NCI-H2227 treated with DMSO at 0.1 percent for 48 hours (cell line): ENCODE measurements at regions not wholly inside any gene's neighbourhood (a gene's known extent, or its start where the extent isn't known, plus 50 kb on each side); places are given as distances from the start of the nearest gene placed in this dataset.
"Not testable (repeated sequence)": the region's sequence is repeated elsewhere in the genome, so short reads cannot be mapped to it uniquely, and the experiment has no call there.

Source experiments
- DNase-seq: peaks from one replicate; lab custom pipeline; 2025; lab: John Stamatoyannopoulos, UW

DNA sequence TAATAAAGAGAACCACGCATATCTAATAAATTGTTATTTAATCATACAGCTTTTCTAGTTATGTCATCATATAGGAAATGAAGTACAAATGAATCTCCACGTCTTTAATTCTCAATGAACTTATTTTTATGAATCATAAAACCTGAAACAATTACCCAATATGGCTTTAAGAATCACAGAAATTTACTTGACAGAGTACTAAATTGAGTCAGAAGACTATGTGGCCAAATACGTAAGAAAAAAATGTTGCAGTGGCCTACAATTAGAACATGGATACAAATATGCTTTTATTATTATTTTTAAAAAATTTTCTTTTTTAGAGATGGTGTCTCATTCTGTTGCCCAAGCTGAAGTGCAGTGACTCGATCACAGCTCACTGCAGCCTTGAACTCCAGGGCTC lies 584.7 kb upstream of the SLC35B3 start:
- DNase-seq = no peak

DNA sequence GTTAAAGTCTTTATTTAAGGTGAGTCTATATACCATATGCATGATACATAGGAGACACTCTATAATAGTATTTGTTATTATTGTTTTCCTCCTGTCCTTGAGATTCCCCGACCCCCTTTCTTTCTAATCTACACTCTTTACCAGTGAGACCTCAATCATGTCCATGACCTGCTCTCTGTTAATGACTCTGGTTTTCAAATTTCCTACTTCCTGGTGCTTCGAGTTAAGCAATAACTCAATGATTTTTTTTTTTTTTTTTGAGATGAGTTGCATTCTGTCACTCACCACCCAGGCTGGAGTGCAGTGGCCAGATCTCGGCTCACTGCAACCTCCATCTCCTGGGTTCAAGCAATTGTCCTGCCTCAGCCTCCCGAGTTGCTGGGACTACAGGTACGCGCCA lies 574.6 kb upstream of the SLC35B3 start:
- no peak for DNase-seq

DNA sequence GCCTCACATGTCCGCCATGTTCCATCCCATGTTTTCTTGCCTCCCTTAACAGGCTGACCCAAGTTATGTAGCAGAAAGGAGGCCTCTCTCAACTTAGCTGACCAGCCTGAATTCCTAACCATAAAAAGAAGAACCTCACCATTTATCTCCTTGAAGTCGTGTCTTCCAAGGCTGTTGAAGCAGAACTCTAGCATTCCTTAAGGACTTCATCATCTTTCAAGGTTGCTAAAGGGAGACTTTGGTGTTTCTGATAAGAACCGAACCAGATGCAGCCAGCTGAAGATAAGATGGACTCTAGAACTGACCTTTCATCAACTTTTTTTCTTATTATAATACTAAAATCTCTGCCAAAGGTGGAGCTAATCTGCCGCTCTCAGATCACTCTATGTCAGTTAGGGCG lies 571.7 kb upstream of the SLC35B3 start:
- no peak for DNase-seq

DNA sequence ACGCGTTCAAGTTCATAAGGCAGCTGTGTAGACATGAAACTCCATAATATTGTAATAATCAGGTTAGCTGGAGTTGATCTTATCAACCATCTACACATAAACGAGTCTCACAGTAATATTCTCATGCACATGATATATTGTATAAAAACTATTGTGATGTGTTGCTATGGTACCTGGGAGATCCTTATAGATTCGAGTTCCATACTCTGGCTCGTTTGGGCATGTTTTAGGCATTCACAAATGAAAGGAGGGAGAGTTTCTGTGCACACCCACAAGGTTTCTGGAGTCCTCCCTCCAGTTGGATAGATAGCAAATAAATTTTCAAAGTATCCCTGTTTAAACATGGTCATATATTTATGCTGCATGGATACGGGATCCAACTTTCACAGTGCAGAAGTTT lies 567.5 kb upstream of the SLC35B3 start:
- no peak for DNase-seq

DNA sequence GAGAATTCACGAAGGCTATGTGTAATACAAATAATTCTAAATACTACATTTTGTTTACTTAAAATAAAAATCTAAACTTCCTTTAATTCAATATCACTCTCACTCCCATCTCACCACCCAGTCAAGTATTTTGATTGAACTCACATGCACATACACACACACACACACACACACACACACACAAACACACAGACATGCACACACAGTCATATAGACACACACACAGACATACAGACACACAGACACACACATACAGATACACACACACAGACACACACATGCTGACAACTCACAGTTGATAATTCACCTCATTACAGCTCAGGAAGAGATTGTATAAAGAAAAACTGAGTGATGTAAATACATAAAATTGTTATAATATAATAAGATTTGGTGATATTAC lies 559.8 kb upstream of the SLC35B3 start:
- DNase-seq = no peak

DNA sequence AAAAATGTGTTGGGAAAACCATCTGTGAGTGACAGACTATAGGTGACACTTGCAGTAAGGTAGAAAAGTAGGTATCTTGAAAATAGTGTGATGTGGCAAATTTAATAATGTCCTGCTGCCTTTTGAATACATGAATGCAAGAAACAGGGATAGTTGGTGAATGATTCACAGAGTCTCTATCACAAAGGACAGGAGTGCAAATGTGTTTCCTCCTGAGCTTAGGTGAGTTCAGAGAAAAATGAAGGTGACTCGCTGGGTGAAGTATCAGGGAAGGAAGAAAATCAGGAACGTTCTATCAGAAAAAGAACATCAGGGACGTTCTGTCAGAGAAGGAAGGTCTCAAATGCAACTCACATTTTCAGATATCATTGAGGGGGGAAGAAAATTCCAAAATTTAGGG lies 557.8 kb upstream of the SLC35B3 start:
- DNase-seq = no peak

DNA sequence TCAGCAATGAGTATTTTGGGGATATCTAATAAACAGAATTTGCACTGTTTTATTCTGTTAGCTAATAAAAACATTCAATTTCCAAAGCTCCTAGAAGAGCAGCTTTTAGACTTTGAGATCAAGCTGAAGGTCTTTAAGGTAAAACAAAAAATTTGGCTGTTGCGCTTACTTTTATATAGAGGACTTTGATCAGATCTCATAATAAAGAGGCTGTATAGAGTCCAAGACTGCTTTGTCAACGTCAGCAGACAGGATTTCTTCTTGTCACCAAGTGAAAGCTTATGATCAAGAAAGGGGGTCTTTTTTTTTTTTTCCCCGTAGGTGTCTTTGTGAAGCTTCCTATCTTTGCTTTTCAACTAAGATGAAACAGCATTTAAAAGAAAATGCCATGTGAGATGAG lies 556.5 kb upstream of the SLC35B3 start:
- DNase-seq = no peak

DNA sequence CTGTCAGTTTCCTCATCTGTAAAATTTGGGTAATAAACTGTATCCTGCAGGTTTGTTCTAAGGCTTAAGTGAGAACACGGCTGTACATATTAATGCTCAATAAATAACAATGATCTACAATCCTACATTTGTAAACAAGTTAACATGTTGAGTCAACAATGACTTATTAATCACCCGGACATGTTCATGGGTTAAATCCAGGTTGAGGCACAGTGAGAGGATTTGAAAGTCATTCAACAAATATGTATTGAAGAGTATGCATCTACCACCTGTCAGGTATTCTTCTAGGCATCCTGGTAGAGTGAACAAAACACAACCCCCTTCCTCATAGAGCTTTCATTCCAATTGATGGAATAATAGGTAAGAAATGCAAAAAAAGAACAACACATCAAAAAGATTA lies 554.7 kb upstream of the SLC35B3 start:
- no peak for DNase-seq

DNA sequence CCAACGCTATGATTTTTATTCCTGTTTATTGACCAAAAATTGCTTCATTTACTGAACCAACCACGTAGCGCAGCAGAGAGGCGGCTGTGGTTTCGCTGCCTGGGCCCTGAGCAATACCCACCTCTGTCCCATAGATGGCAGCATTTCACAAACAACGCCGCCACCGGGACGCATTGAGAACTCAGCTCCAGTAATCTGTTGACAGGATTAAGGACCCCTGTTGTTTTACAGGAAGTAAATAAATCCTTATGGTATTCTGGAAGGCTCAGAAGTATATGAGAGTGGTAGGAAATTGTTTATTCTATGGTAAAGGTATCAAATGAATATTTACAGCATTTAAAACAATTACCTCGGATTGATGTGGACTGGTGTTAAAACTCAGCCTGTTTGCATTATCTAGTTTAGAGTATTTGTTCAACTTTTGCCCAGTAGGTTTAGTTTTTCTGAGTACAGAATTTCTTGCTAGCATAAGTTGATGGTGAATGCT lies 547.9 kb upstream of the SLC35B3 start:
- peak; percentile 84 for DNase-seq

DNA sequence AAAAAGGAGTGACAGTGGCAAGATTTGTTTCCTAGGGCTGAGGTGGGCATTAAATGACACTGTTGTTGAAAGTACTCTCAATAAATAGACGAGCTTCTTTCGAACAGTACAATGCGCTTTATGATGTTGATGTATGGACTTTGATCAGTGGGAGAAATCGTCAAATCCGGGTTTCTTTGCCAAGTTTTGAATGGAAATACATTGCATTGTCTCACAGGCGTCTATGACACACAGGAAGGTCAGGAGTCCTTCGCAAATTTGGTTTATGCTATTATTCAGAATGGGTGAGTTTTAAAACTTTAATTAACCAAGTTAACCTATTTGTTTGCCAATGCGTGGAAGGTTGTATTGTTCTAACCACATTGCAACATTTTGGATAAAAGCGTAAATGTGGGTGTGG lies 547.3 kb upstream of the SLC35B3 start:
- DNase-seq = no peak

DNA sequence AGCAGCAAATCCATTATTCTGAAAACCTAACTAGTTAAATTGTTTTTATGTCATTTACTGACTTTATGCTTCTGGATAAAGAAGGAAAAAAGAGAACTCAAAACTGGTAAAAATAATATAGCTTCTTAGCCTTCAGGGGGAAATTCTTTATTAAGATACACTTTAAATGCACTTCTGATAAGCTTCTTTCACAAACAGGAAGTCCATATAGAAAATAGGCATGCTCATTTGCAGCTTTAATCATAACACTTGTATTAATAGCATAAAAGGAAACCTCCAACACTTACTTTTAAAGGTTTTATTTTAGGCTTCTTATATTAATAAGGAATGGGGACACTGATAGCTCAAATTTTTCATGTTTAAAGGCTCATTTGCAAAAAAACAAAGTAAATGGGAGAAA lies 538.0 kb upstream of the SLC35B3 start:
- DNase-seq = no peak

DNA sequence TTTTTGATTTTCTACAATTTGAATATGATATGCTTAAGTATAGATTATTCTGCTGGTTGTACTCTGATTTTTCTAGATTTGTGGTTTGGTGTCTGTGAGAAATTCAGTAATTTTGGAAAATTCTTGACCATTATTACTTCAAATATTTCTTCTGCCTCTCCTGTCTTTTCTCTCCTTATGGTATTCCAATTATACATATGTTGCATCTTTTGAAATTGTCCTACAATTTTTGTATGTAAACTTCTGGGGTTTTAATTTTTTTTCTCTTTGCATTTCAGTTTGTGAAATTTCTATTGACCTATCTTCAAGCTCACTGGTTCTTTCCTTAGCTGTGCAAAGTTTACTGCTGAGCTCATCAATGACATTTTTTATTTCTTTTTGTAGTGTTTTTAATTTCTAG lies 534.4 kb upstream of the SLC35B3 start:
- no peak for DNase-seq

DNA sequence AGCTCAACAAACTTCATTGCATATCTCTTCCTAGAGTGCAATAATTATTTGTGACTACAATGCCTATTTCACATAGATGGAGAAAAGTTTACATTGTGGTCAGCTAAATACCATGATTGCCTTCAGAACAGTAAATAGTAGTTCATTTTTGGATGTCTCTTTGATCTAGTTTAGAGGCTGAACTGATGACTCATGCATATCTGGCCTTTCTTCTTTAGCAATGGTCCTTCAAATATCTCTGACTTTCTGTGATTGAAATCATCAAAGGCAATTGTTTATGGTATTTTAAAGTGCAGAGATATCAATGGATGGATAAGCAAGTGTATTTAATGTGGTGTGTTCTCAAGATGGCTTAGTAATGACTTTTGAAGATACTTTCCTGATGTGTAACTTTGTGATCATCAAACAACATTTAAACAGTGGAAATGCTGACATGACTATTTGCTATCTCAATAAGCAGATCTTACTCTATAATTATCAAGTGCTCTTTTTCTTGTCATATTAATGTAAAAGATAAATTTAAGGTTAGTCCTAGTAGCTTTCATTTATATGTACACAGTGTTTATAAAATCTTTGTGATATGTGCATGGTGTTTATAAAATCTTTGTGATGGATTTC lies 523.7 kb upstream of the SLC35B3 start:
- DNase-seq = no peak

DNA sequence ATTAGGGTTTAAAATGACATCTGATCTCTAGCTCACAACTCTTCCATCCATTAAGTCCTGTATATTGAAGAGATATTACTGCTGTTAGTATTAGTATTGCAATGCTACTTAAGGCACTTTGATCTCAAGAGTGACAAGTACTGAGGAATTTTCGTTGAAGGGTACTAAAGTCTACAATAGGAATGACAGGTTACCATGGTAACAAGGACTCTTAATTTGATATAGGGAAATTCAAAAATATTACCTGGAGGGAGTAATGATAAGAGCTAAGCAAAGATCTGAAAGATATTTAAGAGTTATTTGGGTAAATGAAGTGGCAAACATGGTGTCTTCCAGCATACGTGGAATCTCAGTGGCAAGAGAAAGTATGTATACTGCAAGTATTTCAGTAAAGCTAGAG lies 518.0 kb upstream of the SLC35B3 start:
- DNase-seq = no peak

DNA sequence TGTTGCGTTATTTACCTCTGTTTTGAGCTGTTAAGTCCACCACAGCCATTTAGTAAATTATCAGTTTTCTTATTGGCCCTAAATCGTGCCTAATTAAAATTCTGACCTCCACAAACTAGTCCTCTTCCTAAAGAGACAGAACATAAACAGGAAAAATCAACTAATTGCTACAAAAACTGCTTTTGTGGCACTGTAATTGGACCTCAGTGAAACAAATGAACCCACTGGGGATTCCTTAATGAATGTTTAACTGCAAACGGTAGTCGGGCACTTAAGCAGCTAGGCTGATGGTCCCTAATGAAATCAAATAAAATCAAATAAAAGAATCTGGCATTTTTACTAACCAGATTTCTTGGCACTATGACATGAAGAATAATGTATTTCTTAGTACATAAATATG lies 513.4 kb upstream of the SLC35B3 start:
- DNase-seq = no peak

DNA sequence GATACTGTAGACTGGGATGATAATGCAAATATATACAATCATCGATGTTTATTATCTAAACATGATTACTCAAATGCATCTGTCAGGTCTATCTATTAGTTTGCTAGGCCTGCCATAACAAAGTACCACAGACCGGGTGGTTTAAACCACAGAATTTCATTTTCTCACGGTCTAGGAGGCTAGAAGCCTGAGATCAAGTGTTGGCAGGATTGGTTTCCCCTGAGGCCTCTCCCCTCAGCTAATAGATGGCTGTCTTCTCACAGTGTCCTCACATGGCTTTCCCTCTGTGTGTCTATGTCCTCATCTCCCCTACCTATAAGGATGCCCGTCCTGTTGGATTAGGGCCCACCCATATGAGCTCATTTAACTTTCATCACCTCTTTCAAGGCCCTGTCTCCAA lies 512.6 kb upstream of the SLC35B3 start:
- DNase-seq = no peak

DNA sequence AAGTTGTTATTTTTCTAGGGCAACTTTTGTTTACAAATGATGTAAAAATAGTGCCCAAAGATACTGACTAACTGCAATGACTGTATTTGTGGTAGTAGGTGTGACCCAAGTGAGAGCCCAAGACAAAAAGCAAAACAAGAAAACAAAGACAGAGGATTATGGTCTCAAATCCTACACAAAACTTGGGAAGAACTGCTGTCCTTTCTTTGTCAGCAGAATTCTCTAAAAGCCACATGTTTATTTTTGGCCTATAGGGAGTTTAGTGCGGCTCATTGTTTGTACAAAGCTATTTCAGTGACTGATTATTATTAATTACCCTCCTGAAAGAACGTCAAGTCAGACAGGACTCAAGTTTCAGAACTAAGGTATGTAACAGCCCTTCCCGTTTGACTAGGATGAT lies 509.2 kb upstream of the SLC35B3 start:
- DNase-seq = no peak

DNA sequence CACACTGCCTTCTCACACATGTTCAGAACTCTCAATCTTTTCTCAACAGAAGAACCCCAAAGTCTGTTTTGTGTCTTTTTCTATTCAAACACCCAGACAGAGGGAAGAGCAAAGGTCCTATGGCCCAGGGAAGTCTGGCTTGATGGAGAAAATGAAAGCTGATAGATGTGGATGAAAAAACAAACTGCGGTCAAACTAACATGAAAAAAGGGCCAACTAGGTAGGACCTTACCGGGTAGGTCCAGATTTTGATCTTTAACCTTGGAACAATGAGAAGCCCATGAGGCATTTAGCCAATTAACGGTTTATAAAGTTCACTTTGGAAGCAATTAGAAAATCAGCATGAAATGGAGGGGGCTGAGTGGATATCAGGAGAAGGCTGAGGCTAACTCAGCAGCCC lies 507.7 kb upstream of the SLC35B3 start:
- DNase-seq = no peak

DNA sequence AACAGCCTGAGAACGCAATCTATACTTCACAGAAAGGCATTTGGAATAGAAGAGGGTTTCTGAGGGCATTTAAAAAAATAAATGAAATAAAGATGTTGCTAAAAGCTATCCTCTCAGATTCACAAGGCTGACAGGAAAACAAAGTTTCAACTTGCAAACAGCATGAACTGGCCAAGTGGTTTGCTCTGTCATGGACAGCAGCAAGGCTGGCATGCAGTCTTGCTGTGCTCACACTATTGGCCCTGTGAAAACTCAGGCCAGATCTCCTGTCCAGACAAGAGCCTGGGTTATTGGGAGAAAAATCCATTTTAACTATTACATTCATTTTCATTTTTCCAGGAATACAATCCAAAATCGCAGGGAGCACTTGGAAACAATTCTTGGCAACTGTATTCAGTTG lies 506.2 kb upstream of the SLC35B3 start:
- DNase-seq = no peak

DNA sequence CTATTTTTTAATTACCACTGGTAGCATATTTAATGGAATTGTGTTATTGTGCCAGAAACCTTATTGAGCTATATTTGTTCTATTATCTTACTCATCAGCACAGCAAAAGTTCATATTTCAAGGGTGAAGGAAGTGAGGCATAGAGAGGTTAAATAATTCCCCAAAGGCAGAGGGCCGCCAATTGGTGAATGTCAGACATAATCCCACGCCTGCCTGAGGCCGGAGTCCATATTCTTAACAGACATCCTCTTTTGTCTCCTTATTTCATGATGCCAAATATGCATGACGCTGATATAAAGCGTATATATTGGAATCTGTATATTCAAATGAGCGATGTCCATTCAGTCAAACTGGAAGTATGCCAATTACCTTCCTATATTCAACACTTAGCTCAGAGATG lies 505.0 kb upstream of the SLC35B3 start:
- DNase-seq = no peak

DNA sequence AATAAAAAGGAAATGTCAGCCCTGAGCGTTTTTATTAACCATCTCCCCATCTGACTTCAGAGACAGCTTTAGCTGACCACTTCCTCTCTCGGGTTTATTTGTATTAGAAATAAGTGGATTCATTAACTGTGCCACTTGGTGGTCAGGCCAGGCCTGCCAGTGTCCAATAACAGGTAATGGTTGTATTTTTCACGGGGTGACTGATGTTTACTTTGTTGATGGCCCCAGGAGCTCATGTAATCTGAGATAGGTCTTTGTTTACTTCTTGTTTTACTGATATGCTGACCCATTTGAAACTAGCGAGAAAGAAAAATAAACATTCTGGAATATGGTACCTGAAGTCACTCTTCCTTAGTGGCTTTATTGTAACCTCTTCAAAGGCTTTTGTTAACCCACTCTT lies 504.3 kb upstream of the SLC35B3 start:
- no peak for DNase-seq

DNA sequence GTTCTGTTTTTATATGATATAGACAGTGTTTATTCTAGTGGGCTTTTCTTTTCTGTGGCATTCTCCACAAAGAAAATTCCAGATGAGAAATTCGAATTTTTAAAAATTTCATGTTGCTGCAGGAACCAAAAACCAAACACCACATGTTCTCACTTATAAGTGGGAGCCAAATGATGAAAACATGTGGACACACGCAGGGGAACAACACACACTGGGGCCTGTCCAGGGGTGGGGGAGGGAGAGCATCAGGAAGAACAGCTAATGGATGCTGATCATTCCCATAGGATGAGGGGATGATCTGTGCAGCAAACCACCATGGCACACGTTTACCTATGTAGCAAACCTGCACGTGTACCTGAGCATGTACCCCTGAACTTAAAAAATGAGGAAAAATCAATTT lies 499.0 kb upstream of the SLC35B3 start:
- no peak for DNase-seq

DNA sequence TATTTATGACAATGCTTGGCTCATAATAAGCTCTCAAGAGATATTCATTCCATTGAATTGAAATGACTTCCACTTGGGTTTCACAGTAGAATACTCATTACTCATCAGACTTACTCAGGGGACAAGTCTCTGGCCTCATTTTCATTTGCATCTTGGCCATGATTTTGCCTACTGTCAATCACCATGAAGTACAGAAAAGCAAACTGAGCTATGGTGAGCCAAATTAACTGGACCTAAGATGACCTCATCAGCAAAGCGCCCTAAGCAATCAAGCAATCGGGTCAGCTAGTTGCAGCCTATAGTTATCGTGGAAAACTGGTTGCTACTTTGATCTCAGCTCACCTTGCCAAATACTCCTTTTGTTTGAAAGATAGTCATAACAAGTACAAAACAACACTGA lies 494.7 kb upstream of the SLC35B3 start:
- DNase-seq = no peak

DNA sequence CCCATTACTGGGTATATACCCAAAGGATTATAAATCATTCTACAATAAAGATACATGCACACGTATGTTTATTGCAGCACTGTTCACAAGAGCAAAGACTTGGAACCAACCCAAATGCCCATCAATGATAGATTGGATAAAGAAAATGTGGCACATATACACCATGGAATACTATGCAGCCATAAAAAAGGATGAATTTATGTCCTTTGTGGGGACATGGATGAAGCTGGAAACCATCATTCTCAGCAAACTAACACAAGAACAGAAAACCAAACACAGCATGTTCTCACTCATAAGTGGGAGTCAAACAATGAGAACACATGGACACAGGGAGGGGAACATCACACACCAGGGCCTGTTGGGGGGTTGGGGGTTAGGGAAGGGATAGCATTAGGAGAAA lies 484.9 kb upstream of the SLC35B3 start:
- not testable (repeated sequence) for DNase-seq

DNA sequence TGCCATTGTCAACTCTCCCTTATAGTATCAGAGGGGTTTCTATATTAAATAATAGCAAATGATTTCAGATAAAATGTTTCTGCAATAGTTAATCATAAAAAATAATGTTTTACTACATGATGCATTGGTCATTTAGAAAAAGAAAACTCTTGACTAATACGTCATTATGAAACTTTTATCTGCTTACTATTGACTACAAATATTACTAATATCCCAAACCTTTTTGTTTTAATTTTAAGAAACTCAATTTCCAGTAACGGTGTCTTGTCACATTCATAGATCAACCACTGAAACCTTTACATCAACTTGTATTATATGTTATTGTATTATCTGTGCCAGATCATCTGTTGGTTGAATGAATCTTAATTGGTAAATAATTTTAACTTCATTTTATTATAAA lies 482.9 kb upstream of the SLC35B3 start:
- DNase-seq = no peak
